Activated naive CD4-positive, alpha-beta T cell (primary cell): ENCODE measurements at regions not wholly inside any gene's neighbourhood (a gene's known extent, or its start where the extent isn't known, plus 50 kb on each side); places are given as distances from the start of the nearest gene placed in this dataset.

Source experiments
- DNase-seq, 4 experiments: peaks; one replicate each; lab custom pipeline; 2025; lab: John Stamatoyannopoulos, UW

- DNase-seq = no peak
Measured at GRCh38 chr6:133693565-133693964, 195.3 kb upstream of the TCF21 start.

GRCh38 chr6:133697185-133697584 is 191.7 kb upstream of the TCF21 start:
- DNase-seq = no peak

- DNase-seq = no peak
Measured at GRCh38 chr6:133697666-133698065, 191.2 kb upstream of the TCF21 start.

GRCh38 chr6:133698272-133698671 is 190.6 kb upstream of the TCF21 start:
- DNase-seq = no peak

- no peak for DNase-seq
Measured at GRCh38 chr6:133699741-133700385, 189.1 kb upstream of the TCF21 start.

- DNase-seq = no peak
Measured at GRCh38 chr6:133701633-133702331, 187.1 kb upstream of the TCF21 start.

- no peak for DNase-seq
Measured at GRCh38 chr6:133704371-133704770, 184.5 kb upstream of the TCF21 start.

- DNase-seq = no peak
Measured at GRCh38 chr6:133705066-133705465, 183.8 kb upstream of the TCF21 start.

GRCh38 chr6:133705731-133706130 is 183.2 kb upstream of the TCF21 start:
- DNase-seq = no peak

GRCh38 chr6:133707456-133707855 is 181.5 kb upstream of the TCF21 start:
- DNase-seq = no peak

- no peak for DNase-seq
Measured at GRCh38 chr6:133710826-133711225, 178.1 kb upstream of the TCF21 start.

GRCh38 chr6:133715270-133715669 is 173.6 kb upstream of the TCF21 start:
- DNase-seq = no peak

- DNase-seq = no peak
Measured at GRCh38 chr6:133724726-133725125, 164.2 kb upstream of the TCF21 start.

GRCh38 chr6:133726188-133726587 is 162.7 kb upstream of the TCF21 start:
- no peak for DNase-seq

GRCh38 chr6:133730881-133731280 is 158.0 kb upstream of the TCF21 start:
- DNase-seq = no peak

- DNase-seq = no peak
Measured at GRCh38 chr6:133740218-133740617, 148.7 kb upstream of the TCF21 start.

- no peak for DNase-seq
Measured at GRCh38 chr6:133740816-133741215, 148.1 kb upstream of the TCF21 start.

- no peak for DNase-seq
Measured at GRCh38 chr6:133741375-133741861, 147.5 kb upstream of the TCF21 start.

- no peak for DNase-seq
Measured at GRCh38 chr6:133743621-133744020, 145.3 kb upstream of the TCF21 start.

- DNase-seq = no peak
Measured at GRCh38 chr6:133746417-133746770, 142.5 kb upstream of the TCF21 start.

GRCh38 chr6:133748628-133749027 is 140.3 kb upstream of the TCF21 start:
- no peak for DNase-seq

- DNase-seq = no peak
Measured at GRCh38 chr6:133749427-133749826, 139.5 kb upstream of the TCF21 start.

GRCh38 chr6:133752129-133752528 is 136.8 kb upstream of the TCF21 start:
- DNase-seq = no peak

- DNase-seq = no peak
Measured at GRCh38 chr6:133753756-133754155, 135.2 kb upstream of the TCF21 start.
